PC-3 (cell line): ENCODE measurements at regions not wholly inside any gene's neighbourhood (a gene's known extent, or its start where the extent isn't known, plus 50 kb on each side); places are given as distances from the start of the nearest gene placed in this dataset.

Experiments
- EZH2 ChIP-seq: fragments of 300-600 bp; sonication (generic); IDR thresholded peaks from one replicate; pipeline ENCODE4 v1.6.1; 2017; ENCODE audit warnings: antibody characterized with exemption, mild to moderate bottlenecking, low read length; ENCODE audit not compliant: unreplicated experiment
- TF ChIP-seq, protein P1 (sequence below): fragments of 300-600 bp; sonication (generic); conservative IDR thresholded peaks from 2 replicates; pipeline ENCODE4 v1.5.1; 2017; ENCODE audit warnings: antibody characterized with exemption, low read depth, mild to moderate bottlenecking, low read length

GRCh38 chr2:8028981-8029380 is 652.9 kb upstream of the ID2 start:
- TF ChIP-seq, protein P1, sequence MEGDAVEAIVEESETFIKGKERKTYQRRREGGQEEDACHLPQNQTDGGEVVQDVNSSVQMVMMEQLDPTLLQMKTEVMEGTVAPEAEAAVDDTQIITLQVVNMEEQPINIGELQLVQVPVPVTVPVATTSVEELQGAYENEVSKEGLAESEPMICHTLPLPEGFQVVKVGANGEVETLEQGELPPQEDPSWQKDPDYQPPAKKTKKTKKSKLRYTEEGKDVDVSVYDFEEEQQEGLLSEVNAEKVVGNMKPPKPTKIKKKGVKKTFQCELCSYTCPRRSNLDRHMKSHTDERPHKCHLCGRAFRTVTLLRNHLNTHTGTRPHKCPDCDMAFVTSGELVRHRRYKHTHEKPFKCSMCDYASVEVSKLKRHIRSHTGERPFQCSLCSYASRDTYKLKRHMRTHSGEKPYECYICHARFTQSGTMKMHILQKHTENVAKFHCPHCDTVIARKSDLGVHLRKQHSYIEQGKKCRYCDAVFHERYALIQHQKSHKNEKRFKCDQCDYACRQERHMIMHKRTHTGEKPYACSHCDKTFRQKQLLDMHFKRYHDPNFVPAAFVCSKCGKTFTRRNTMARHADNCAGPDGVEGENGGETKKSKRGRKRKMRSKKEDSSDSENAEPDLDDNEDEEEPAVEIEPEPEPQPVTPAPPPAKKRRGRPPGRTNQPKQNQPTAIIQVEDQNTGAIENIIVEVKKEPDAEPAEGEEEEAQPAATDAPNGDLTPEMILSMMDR = no peak
- no peak for TF ChIP-seq EZH2
